ENCODE measurements at regions not wholly inside any gene's neighbourhood (a gene's known extent, or its start where the extent isn't known, plus 50 kb on each side); places are given as distances from the start of the nearest gene placed in this dataset.

DNA sequence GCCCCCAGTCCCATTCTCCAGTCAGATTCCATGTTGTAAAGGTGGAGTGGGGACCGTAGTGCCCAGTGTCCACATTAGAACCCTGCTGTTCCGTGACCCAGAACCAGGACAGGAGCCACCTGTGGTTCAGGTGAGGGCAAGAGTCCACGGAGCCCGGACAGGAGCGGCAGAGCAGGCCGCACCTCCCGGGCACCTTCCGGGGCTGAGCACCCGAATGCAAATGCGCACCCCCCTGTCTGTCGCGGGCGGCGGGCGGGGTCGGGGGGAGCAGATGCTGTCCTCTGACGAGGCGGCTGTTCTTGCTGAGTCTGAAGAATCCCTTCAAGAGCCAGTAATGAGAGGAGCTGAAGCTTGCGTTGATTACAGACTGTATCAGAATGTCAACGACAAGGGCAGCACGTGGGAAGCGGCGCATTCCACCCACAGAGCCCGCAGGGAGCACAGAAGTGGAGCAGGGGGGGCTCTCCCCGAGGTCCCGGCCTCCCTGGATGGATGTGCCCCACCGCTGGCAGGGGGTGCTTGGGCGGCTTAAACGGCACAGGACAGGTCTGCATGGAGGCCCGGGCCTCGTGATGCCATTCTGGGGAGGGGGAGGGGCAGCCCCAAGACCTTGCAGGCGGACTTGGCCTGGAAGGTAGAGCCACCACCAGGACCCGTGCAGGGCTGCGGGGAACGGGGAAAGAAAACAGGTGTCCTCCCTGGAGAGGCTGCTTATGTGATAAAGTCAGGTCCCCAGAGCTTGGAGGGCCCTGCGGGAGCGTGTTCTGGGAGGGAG lies 407.5 kb upstream of the RNF32 start:
- no peak for ATAC-seq

DNA sequence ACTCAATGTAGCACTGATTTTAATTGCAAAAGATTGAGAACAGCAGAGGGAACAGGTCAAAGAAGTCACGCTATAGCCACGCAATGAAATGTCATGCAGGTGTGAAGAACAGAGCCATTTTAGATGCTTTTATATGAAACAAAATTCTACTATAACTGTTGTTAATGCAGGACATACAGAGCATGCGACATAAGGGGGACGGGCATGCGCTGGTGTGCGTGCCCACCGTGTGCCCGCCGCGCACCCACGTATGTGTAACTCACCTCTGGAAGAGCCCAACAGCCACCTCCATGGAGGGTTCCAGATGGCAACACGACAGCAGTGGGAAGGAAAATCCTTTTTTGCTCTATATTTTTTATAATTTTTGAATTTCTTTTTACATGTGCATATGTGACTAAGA lies 410.0 kb upstream of the RNF32 start:
- TF ChIP-seq, protein P1, sequence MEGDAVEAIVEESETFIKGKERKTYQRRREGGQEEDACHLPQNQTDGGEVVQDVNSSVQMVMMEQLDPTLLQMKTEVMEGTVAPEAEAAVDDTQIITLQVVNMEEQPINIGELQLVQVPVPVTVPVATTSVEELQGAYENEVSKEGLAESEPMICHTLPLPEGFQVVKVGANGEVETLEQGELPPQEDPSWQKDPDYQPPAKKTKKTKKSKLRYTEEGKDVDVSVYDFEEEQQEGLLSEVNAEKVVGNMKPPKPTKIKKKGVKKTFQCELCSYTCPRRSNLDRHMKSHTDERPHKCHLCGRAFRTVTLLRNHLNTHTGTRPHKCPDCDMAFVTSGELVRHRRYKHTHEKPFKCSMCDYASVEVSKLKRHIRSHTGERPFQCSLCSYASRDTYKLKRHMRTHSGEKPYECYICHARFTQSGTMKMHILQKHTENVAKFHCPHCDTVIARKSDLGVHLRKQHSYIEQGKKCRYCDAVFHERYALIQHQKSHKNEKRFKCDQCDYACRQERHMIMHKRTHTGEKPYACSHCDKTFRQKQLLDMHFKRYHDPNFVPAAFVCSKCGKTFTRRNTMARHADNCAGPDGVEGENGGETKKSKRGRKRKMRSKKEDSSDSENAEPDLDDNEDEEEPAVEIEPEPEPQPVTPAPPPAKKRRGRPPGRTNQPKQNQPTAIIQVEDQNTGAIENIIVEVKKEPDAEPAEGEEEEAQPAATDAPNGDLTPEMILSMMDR (IDR thresholded peaks at IDR 0.05) = no peak

More for the DNA sequence above, 407.5 kb upstream of the RNF32 start:
- TF ChIP-seq, protein P1 (IDR thresholded peaks at IDR 0.05) = no peak
- intact Hi-C loops (cut with micrococcal nuclease) = no loop called here
- no peaks in the 10 kb centered on the region for H3K9me3 Mint-ChIP-seq
- POLR2A ChIA-PET = no interaction called here
- no peak overlapping the region for H3K4me3 Mint-ChIP-seq
- no peak for DNase-seq
- no peaks in the 10 kb centered on the region for H3K27me3 Mint-ChIP-seq
- no peaks in the 10 kb centered on the region for H3K4me1 Mint-ChIP-seq (ENCODE audit: low read depth)
- no peak overlapping the region for H3K27ac Mint-ChIP-seq
- CTCF ChIA-PET = no interaction called here
- no peaks in the 10 kb centered on the region for H3K36me3 Mint-ChIP-seq (ENCODE audit: low read depth)

DNA sequence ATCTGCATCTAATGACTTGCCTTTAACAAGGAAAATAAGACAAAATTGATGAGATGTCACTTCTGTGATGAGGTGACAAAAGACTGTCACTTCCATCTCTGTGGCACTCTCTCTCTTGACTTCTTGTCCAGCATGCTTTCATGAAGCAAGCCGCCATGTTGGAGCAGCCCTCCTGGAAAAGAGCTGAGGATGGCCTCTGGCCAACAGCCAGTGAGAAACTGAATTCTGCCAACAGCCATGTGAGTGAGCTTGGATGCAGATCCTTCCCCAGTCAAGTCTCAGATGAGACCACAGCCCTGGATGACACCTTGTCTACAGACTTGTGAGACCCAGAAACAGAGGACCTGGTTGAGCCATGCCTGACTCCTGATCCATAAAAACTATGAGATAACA lies 412.6 kb upstream of the SHH start:
- Mint-ChIP-seq H3K4me1 (ENCODE audit: low read depth) (no peaks in the 10 kb centered on the region), H3K27me3 (peaks cover 3% of the 10 kb centered on the region), H3K4me3 (no peak overlapping the region), H3K36me3 (ENCODE audit: low read depth) (no peaks in the 10 kb centered on the region), H3K9me3 (peaks cover 2% of the 10 kb centered on the region), H3K27ac (no peak overlapping the region)
- DNase-seq (no peak), ATAC-seq (no peak)
- TF ChIP-seq, protein P1 (IDR thresholded peaks at IDR 0.05) = no peak
- CTCF ChIA-PET = no interaction called here
- intact Hi-C loops (cut with micrococcal nuclease) = no loop called here
- POLR2A ChIA-PET = no interaction called here

More for the DNA sequence above, 410.0 kb upstream of the RNF32 start:
- intact Hi-C loops (cut with micrococcal nuclease) = no loop called here
- no peak for DNase-seq
- no peak for ATAC-seq
- H3K27ac Mint-ChIP-seq = no peak overlapping the region
- peaks cover 2% of the 10 kb centered on the region for H3K9me3 Mint-ChIP-seq
- H3K4me1 Mint-ChIP-seq (ENCODE audit: low read depth) = no peaks in the 10 kb centered on the region
- no peaks in the 10 kb centered on the region for H3K27me3 Mint-ChIP-seq
- POLR2A ChIA-PET = no interaction called here
- H3K36me3 Mint-ChIP-seq (ENCODE audit: low read depth) = no peaks in the 10 kb centered on the region
- H3K4me3 Mint-ChIP-seq = no peak overlapping the region
- CTCF ChIA-PET = no interaction called here

DNA sequence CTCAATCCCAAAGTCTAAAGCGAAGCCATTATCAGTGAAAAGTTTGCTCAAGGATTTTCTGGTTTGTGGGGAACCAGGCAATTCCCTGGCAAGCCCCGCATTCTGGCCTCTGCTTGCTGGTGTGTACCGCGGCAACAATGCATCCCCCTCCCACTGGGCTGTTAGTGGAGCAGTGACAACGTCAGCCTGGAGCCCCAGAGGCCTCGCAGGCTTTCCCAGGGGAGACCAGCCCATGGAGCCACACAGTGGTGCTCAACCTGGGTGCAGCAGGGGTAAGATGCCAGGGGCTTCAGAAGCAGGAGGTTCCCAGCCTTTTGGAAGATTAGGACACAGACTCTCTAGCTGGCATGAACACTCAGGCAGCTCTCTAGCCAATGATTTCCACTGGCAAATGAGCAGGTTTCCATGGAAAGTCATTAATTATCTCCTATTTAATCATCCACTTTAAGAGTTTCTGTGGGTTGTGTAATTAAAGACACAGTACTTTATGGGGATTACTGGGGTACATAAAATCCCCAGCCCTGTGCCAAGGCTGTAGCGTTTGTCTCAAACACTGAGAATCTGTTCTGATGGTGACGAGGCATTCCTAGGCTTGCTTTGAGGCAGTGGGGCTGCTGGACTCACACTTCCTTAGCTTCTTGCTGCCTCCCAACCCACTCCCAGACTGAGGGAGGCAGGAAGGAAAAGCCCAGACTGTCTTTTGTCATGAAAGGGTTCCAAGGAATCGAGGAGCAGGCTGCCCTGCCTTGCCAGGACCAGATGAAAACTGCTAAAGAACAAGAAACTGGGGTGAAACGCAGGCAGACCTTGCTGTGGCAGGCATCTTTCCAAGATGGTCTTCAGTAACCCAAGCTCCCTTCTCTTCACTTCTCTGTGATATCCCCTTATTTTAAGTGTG lies 411.9 kb upstream of the SHH start:
- intact Hi-C loops (cut with micrococcal nuclease) = no loop called here
- Mint-ChIP-seq H3K4me1 (ENCODE audit: low read depth) (no peaks in the 10 kb centered on the region), H3K36me3 (ENCODE audit: low read depth) (no peaks in the 10 kb centered on the region), H3K27me3 (peaks cover 3% of the 10 kb centered on the region), H3K27ac (no peak overlapping the region), H3K4me3 (no peak overlapping the region), H3K9me3 (peaks cover 2% of the 10 kb centered on the region)
- DNase-seq = no peak
- TF ChIP-seq, protein P1 (IDR thresholded peaks at IDR 0.05) = no peak
- no peak for ATAC-seq
- ChIA-PET POLR2A (no interaction called here), CTCF (no interaction called here)

DNA sequence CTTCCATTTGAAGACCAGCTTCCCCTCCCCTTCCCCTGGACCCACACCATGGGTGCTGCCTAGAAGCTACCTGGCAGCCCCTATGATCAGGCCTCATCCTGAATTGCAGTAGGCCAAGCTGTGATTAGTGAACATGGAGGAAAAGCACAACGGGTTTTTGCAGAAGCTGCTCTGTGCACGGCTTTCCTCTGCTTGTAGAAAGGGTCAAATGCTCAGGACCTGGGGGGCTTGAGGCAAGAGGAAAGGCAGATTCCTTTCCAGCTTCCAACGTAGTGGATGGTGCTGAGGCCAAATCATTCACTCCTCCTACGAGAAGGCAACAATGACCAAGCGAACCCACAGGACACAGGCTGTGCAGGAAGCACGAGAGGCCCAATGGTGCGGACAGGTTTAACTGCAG lies 410.3 kb upstream of the SHH start:
- CTCF ChIA-PET = no interaction called here
- H3K36me3 Mint-ChIP-seq (ENCODE audit: low read depth) = no peaks in the 10 kb centered on the region
- no peaks in the 10 kb centered on the region for H3K4me1 Mint-ChIP-seq (ENCODE audit: low read depth)
- H3K27ac Mint-ChIP-seq = no peak overlapping the region
- intact Hi-C loops (cut with micrococcal nuclease) = no loop called here
- no peak overlapping the region for H3K4me3 Mint-ChIP-seq
- ATAC-seq = no peak
- POLR2A ChIA-PET = no interaction called here
- DNase-seq = no peak
- TF ChIP-seq, protein P1 (IDR thresholded peaks at IDR 0.05) = no peak
- H3K9me3 Mint-ChIP-seq = peaks cover 2% of the 10 kb centered on the region
- H3K27me3 Mint-ChIP-seq = peaks cover 3% of the 10 kb centered on the region
